BJ (cell line): ENCODE measurements at regions not wholly inside any gene's neighbourhood (a gene's known extent, or its start where the extent isn't known, plus 50 kb on each side); places are given as distances from the start of the nearest gene placed in this dataset.

Source experiments
- CTCF ChIA-PET: fragments of 350-600 bp; formaldehyde crosslinking; extraction: SDS; loops from one replicate; lab custom pipeline; 2021; ENCODE audit warnings: antibody characterized with exemption, inconsistent platforms; lab: Yijun Ruan, JAX
- POLR2A ChIA-PET: fragments of 300-600 bp; sonication (Branson Sonifier 250); formaldehyde crosslinking; extraction: SDS; loops from one replicate; lab custom pipeline; 2021; ENCODE audit warnings: antibody characterized with exemption; lab: Charles Lee
- DNase-seq: peaks from one replicate; pipeline ENCODE4 v3.0.0-alpha.2; 2011; ENCODE audit warnings: low read depth
- H3K27me3 ChIP-seq: 2 replicates; pipeline ENCODE4 v1.6.0; 2011; ENCODE audit warnings: low read length; ENCODE audit not compliant: control insufficient read depth, insufficient read depth
- H3K36me3 ChIP-seq: 2 replicates; pipeline ENCODE4 v1.5.1; 2011; ENCODE audit warnings: low read length; ENCODE audit not compliant: control insufficient read depth, insufficient read depth
- H3K4me3 ChIP-seq: 2 replicates; pipeline ENCODE4 v1.5.1; 2011; ENCODE audit warnings: low read depth, mild to moderate bottlenecking, control low read depth, low read length
- CTCF ChIP-seq: IDR thresholded peaks from 2 replicates; pipeline ENCODE4 v1.5.1; 2011; ENCODE audit warnings: low read depth, mild to moderate bottlenecking, control low read depth, inconsistent platforms, low read length, moderate library complexity; ENCODE audit not compliant: insufficient read depth

GRCh38 chr3:194042927-194043326 lies 93.0 kb upstream of the HES1 start:
- Histone ChIP-seq H3K36me3 (no peaks in the 10 kb centered on the region), H3K27me3 (peaks cover 4% of the 10 kb centered on the region), H3K4me3 (no peak overlapping the region)
- DNase-seq = peak; percentile 15
- ChIA-PET POLR2A (no interaction called here), CTCF (interaction anchor here (1.2 kb wide), 1 partner anchor 237 kb away, joined by 3 read pairs; no protein-coding TSS in a partner anchor)
- no peak for TF ChIP-seq CTCF

- CTCF ChIA-PET = interaction anchor here (1.2 kb wide), 1 partner anchor 237 kb away, joined by 3 read pairs; no protein-coding TSS in a partner anchor
- DNase-seq = peak; percentile 4
- H3K36me3 ChIP-seq = no peaks in the 10 kb centered on the region
- TF ChIP-seq CTCF = no peak
- POLR2A ChIA-PET = no interaction called here
- peaks cover 3% of the 10 kb centered on the region for H3K27me3 ChIP-seq
- H3K4me3 ChIP-seq = no peak overlapping the region
Measured at GRCh38 chr3:194043516-194043915, 92.4 kb upstream of the HES1 start.

GRCh38 chr3:194045289-194045688 lies 90.7 kb upstream of the HES1 start:
- ChIA-PET POLR2A (no interaction called here), CTCF (interaction anchor here (1.3 kb wide), 1 partner anchor 270 kb away, joined by 4 read pairs; no protein-coding TSS in a partner anchor)
- H3K4me3 ChIP-seq = no peak overlapping the region
- TF ChIP-seq CTCF = no peak
- DNase-seq = no peak
- no peaks in the 10 kb centered on the region for H3K36me3 ChIP-seq
- H3K27me3 ChIP-seq = peaks cover 3% of the 10 kb centered on the region

GRCh38 chr3:194045919-194046318 lies 90.0 kb upstream of the HES1 start:
- H3K27me3 ChIP-seq = 0 out of 2 replicates have a peak, but pooled peaks cover 1% of the 10 kb centered on the region
- POLR2A ChIA-PET = no interaction called here
- no peak overlapping the region for H3K4me3 ChIP-seq
- H3K36me3 ChIP-seq = no peaks in the 10 kb centered on the region
- CTCF ChIA-PET = interaction anchor here (0.7 to 1.3 kb wide), 2 partner anchors 40 to 270 kb away, joined by 3 to 4 read pairs; no protein-coding TSS in a partner anchor
- DNase-seq = no peak
- no peak for TF ChIP-seq CTCF

- H3K27me3 ChIP-seq = 0 out of 2 replicates have a peak, but pooled peaks cover 1% of the 10 kb centered on the region
- ChIA-PET CTCF (interaction anchor here (0.7 to 1.7 kb wide), 3 partner anchors 11 to 269 kb away, joined by 3 to 4 read pairs (median 4); no protein-coding TSS in a partner anchor), POLR2A (no interaction called here)
- H3K4me3 ChIP-seq = no peak overlapping the region
- H3K36me3 ChIP-seq = no peaks in the 10 kb centered on the region
- DNase-seq = no peak
- no peak for TF ChIP-seq CTCF
Measured at GRCh38 chr3:194046531-194046930, 89.4 kb upstream of the HES1 start.
